ENCODE measurements at regions not wholly inside any gene's neighbourhood (a gene's known extent, or its start where the extent isn't known, plus 50 kb on each side); places are given as distances from the start of the nearest gene placed in this dataset.

GRCh38 chr4:66681962-66682361, 863.3 kb downstream of the CENPC start:
- Histone ChIP-seq H3K9me2 (replicated peaks; ENCODE audit: insufficient read depth, low read length) (no peaks in the 10 kb centered on the region), H3K4me3 (ENCODE audit: insufficient read depth, low read length, poor library complexity, severe bottlenecking) (no peak overlapping the region), H3K27ac (ENCODE audit: low read depth, low read length) (no peak overlapping the region), H4K20me1 (ENCODE audit: low read depth, low read length) (no peaks in the 10 kb centered on the region), H3K4me2 (ENCODE audit: low read depth, low read length, poor library complexity, severe bottlenecking) (no peak overlapping the region), H3K36me3 (ENCODE audit: low read length) (no peaks in the 10 kb centered on the region), H2AFZ (ENCODE audit: low read depth, low read length, severe bottlenecking) (no peak overlapping the region), H3K79me2 (ENCODE audit: insufficient read depth, low read length) (no peaks in the 10 kb centered on the region), H3K27me3 (ENCODE audit: low read length) (no peaks in the 10 kb centered on the region), H3K9ac (ENCODE audit: low read length) (no peak overlapping the region), H3F3A (ENCODE audit: insufficient read depth) (no peaks in the 10 kb centered on the region), H3K9me3 (ENCODE audit: insufficient read depth, low read length) (no peaks in the 10 kb centered on the region)
- no peak for TF ChIP-seq EZH2phosphoT487 (conservative IDR thresholded peaks at IDR 0.05; ENCODE audit: low read length)
- TF ChIP-seq CTCF (IDR thresholded peaks at IDR 0.05; ENCODE audit: insufficient read depth, low read length, poor library complexity, severe bottlenecking): no peak

GRCh38 chr4:66667249-66667648, 878.1 kb downstream of the CENPC start:
- no peaks in the 10 kb centered on the region for H3K79me2 ChIP-seq (ENCODE audit: insufficient read depth, low read length)
- H2AFZ ChIP-seq (ENCODE audit: low read depth, low read length, severe bottlenecking): no peak overlapping the region
- TF ChIP-seq CTCF (IDR thresholded peaks at IDR 0.05; ENCODE audit: insufficient read depth, low read length, poor library complexity, severe bottlenecking) (no peak), EZH2phosphoT487 (conservative IDR thresholded peaks at IDR 0.05; ENCODE audit: low read length) (no peak)
- no peaks in the 10 kb centered on the region for H3F3A ChIP-seq (ENCODE audit: insufficient read depth)
- no peaks in the 10 kb centered on the region for H3K9me3 ChIP-seq (ENCODE audit: insufficient read depth, low read length)
- H3K4me2 ChIP-seq (ENCODE audit: low read depth, low read length, poor library complexity, severe bottlenecking): no peak overlapping the region
- H3K27me3 ChIP-seq (ENCODE audit: low read length): no peaks in the 10 kb centered on the region
- H3K9ac ChIP-seq (ENCODE audit: low read length): no peak overlapping the region
- no peak overlapping the region for H3K4me3 ChIP-seq (ENCODE audit: insufficient read depth, low read length, poor library complexity, severe bottlenecking)
- no peaks in the 10 kb centered on the region for H4K20me1 ChIP-seq (ENCODE audit: low read depth, low read length)
- no peaks in the 10 kb centered on the region for H3K36me3 ChIP-seq (ENCODE audit: low read length)
- H3K27ac ChIP-seq (ENCODE audit: low read depth, low read length): no peak overlapping the region
- H3K9me2 ChIP-seq (replicated peaks; ENCODE audit: insufficient read depth, low read length): no peaks in the 10 kb centered on the region

- Histone ChIP-seq H4K20me1 (ENCODE audit: low read depth, low read length) (no peaks in the 10 kb centered on the region), H3F3A (ENCODE audit: insufficient read depth) (no peaks in the 10 kb centered on the region), H3K4me2 (ENCODE audit: low read depth, low read length, poor library complexity, severe bottlenecking) (no peak overlapping the region), H3K36me3 (ENCODE audit: low read length) (no peaks in the 10 kb centered on the region), H3K4me3 (ENCODE audit: insufficient read depth, low read length, poor library complexity, severe bottlenecking) (no peak overlapping the region), H3K9me2 (replicated peaks; ENCODE audit: insufficient read depth, low read length) (no peaks in the 10 kb centered on the region), H3K9me3 (ENCODE audit: insufficient read depth, low read length) (no peaks in the 10 kb centered on the region), H2AFZ (ENCODE audit: low read depth, low read length, severe bottlenecking) (no peak overlapping the region), H3K9ac (ENCODE audit: low read length) (no peak overlapping the region), H3K27ac (ENCODE audit: low read depth, low read length) (no peak overlapping the region), H3K79me2 (ENCODE audit: insufficient read depth, low read length) (no peaks in the 10 kb centered on the region), H3K27me3 (ENCODE audit: low read length) (no peaks in the 10 kb centered on the region)
- TF ChIP-seq EZH2phosphoT487 (conservative IDR thresholded peaks at IDR 0.05; ENCODE audit: low read length): no peak
- TF ChIP-seq CTCF (IDR thresholded peaks at IDR 0.05; ENCODE audit: insufficient read depth, low read length, poor library complexity, severe bottlenecking): no peak
These were observed 882.7 kb downstream of the CENPC start for GRCh38 chr4:66662620-66663019.

Data from SU-DHL-6 (cell line).